WTC11 (cell line): ENCODE measurements at regions not wholly inside any gene's neighbourhood (a gene's known extent, or its start where the extent isn't known, plus 50 kb on each side); places are given as distances from the start of the nearest gene placed in this dataset.

Source experiments
- ATAC-seq: fragments of 200-7000 bp; cut with Tn5 transposase; 2 replicates; pipeline ENCODE4 v1.10.0; 2021; ENCODE audit warnings: mild to moderate bottlenecking, moderate library complexity
- CTCF ChIA-PET: fragments of 300-600 bp; sonication (Branson Sonifier 250); formaldehyde crosslinking; loops from one replicate; lab custom pipeline; 2021; ENCODE audit warnings: antibody characterized with exemption; lab: Charles Lee
- POLR2A ChIA-PET: fragments of 350-600 bp; sonication (Branson Sonifier 250); formaldehyde crosslinking; loops from one replicate; lab custom pipeline; 2021; ENCODE audit warnings: antibody characterized with exemption; lab: Charles Lee
- DNase-seq: peaks from one replicate; pipeline ENCODE4 v3.0.0; 2021; ENCODE audit warnings: low spot score
- H3K27ac Mint-ChIP-seq: 2 replicates; pipeline ENCODE4 v1.8.0; 2021; ENCODE audit warnings: mixed read lengths
- H3K27me3 Mint-ChIP-seq: 2 replicates; pipeline ENCODE4 v1.8.0; 2021; ENCODE audit warnings: low read depth, mild to moderate bottlenecking, moderate library complexity, mixed read lengths
- H3K36me3 Mint-ChIP-seq: 2 replicates; pipeline ENCODE4 v1.8.0; 2021; ENCODE audit warnings: mixed read lengths
- H3K4me1 Mint-ChIP-seq: 2 replicates; pipeline ENCODE4 v1.8.0; 2022; ENCODE audit warnings: mixed read lengths
- H3K4me3 Mint-ChIP-seq: 2 replicates; pipeline ENCODE4 v1.8.0; 2021; ENCODE audit warnings: mild to moderate bottlenecking, moderate library complexity, mixed read lengths
- H3K9me3 Mint-ChIP-seq: 2 replicates; pipeline ENCODE4 v1.8.0; 2021; ENCODE audit warnings: mixed read lengths
- FOXP1 ChIP-seq: sonication (generic); formaldehyde crosslinking; IDR thresholded peaks from 2 replicates; pipeline ENCODE4 v1.8.0; 2022; ENCODE audit warnings: missing genetic modification reagents, mild to moderate bottlenecking, moderate library complexity, borderline replicate concordance
- GABPB1 ChIP-seq: sonication (generic); formaldehyde crosslinking; IDR thresholded peaks from 2 replicates; pipeline ENCODE4 v1.8.1; 2023; ENCODE audit warnings: mild to moderate bottlenecking, missing genetic modification reagents
- GRHL2 ChIP-seq: fragments of 250-450 bp; sonication (Bioruptor Pico); IDR thresholded peaks from 2 replicates; pipeline ENCODE4 v1.8.0; 2022; ENCODE audit warnings: mild to moderate bottlenecking, moderate library complexity; ENCODE audit not compliant: insufficient replicate concordance, severe bottlenecking
- HMGXB4 ChIP-seq: sonication (generic); formaldehyde crosslinking; IDR thresholded peaks from 2 replicates; pipeline ENCODE4 v1.8.1; 2023; ENCODE audit warnings: mild to moderate bottlenecking, moderate library complexity, missing genetic modification reagents
- IRF1 ChIP-seq: sonication (generic); formaldehyde crosslinking; IDR thresholded peaks from 2 replicates; pipeline ENCODE4 v1.8.0; 2023; ENCODE audit warnings: missing genetic modification reagents
- IRF2 ChIP-seq: sonication (generic); formaldehyde crosslinking; IDR thresholded peaks from 2 replicates; pipeline ENCODE4 v1.8.0; 2022; ENCODE audit warnings: low read depth, missing genetic modification reagents, borderline replicate concordance
- MLX ChIP-seq: sonication (generic); formaldehyde crosslinking; IDR thresholded peaks from 2 replicates; pipeline ENCODE4 v1.8.1; 2023; ENCODE audit warnings: mild to moderate bottlenecking, missing genetic modification reagents, moderate library complexity
- MYBL2 ChIP-seq: sonication (generic); formaldehyde crosslinking; IDR thresholded peaks from 2 replicates; pipeline ENCODE4 v1.8.1; 2023; ENCODE audit warnings: mild to moderate bottlenecking, moderate library complexity, missing genetic modification reagents
- NFE2L1 ChIP-seq: sonication (generic); formaldehyde crosslinking; IDR thresholded peaks from 2 replicates; pipeline ENCODE4 v1.8.1; 2023; ENCODE audit warnings: missing genetic modification reagents
- OVOL2 ChIP-seq: fragments of 250-450 bp; sonication (Bioruptor Pico); IDR thresholded peaks from 2 replicates; pipeline ENCODE4 v1.9.0; 2021; ENCODE audit warnings: mild to moderate bottlenecking, borderline replicate concordance
- PRRX2 ChIP-seq: fragments of 250-450 bp; sonication (Bioruptor Pico); IDR thresholded peaks from 2 replicates; pipeline ENCODE4 v1.8.0; 2021; ENCODE audit warnings: mild to moderate bottlenecking
- SMAD3 ChIP-seq: sonication (generic); formaldehyde crosslinking; IDR thresholded peaks from 2 replicates; pipeline ENCODE4 v1.8.0; 2022; ENCODE audit warnings: missing genetic modification reagents, mild to moderate bottlenecking, borderline replicate concordance
- TEAD1 ChIP-seq: sonication (generic); formaldehyde crosslinking; IDR thresholded peaks from 2 replicates; pipeline ENCODE4 v1.8.0; 2022; ENCODE audit warnings: mild to moderate bottlenecking, missing genetic modification reagents
- TEAD4 ChIP-seq: sonication (generic); formaldehyde crosslinking; IDR thresholded peaks from 2 replicates; pipeline ENCODE4 v1.8.0; 2022; ENCODE audit warnings: mild to moderate bottlenecking, missing genetic modification reagents
- TP53 ChIP-seq: sonication (generic); formaldehyde crosslinking; IDR thresholded peaks from 2 replicates; pipeline ENCODE4 v1.8.1; 2023; ENCODE audit warnings: mild to moderate bottlenecking, missing genetic modification reagents
- USF1 ChIP-seq: sonication (generic); formaldehyde crosslinking; IDR thresholded peaks from 2 replicates; pipeline ENCODE4 v1.8.0; 2022; ENCODE audit warnings: mild to moderate bottlenecking, missing genetic modification reagents
- ZNF121 ChIP-seq: sonication (generic); formaldehyde crosslinking; IDR thresholded peaks from 2 replicates; pipeline ENCODE4 v1.8.0; 2023; ENCODE audit warnings: missing genetic modification reagents
- ZNF232 ChIP-seq: sonication (generic); formaldehyde crosslinking; IDR thresholded peaks from 2 replicates; pipeline ENCODE4 v1.8.0; 2022; ENCODE audit warnings: mild to moderate bottlenecking, missing genetic modification reagents
- ZNF396 ChIP-seq: fragments of 250-450 bp; sonication (Bioruptor Pico); IDR thresholded peaks from 2 replicates; pipeline ENCODE4 v1.8.0; 2021; ENCODE audit warnings: mild to moderate bottlenecking, moderate library complexity, borderline replicate concordance

GRCh38 chr12:77352946-77353345 is 287.6 kb upstream of the E2F7 start:
- no peak overlapping the region for H3K27ac Mint-ChIP-seq
- ChIA-PET CTCF (no interaction called here), POLR2A (no interaction called here)
- H3K36me3 Mint-ChIP-seq, result no peaks in the 10 kb centered on the region
- ATAC-seq, result no peak
- TF ChIP-seq HMGXB4 (CRISPR knock-in tag), result no peak
- no peak for TF ChIP-seq ZNF121
- TF ChIP-seq GABPB1, result no peak
- no peak for TF ChIP-seq TEAD4
- DNase-seq, result no peak
- H3K27me3 Mint-ChIP-seq, result no peaks in the 10 kb centered on the region
- no peak overlapping the region for H3K4me3 Mint-ChIP-seq
- peaks cover 3% of the 10 kb centered on the region for H3K9me3 Mint-ChIP-seq
- H3K4me1 Mint-ChIP-seq, result peaks cover 10% of the 10 kb centered on the region

GRCh38 chr12:77351860-77352259 is 286.5 kb upstream of the E2F7 start:
- no peak overlapping the region for H3K27ac Mint-ChIP-seq

GRCh38 chr12:77349689-77350370 is 284.5 kb upstream of the E2F7 start:
- TF ChIP-seq MYBL2 (CRISPR knock-in tag) (no peak), TEAD1 (CRISPR knock-in tag) (no peak), ZNF396 (CRISPR knock-in tag) (no peak), FOXP1 (CRISPR knock-in tag) (no peak), OVOL2 (no peak), GRHL2 (CRISPR knock-in tag) (no peak), MLX (CRISPR knock-in tag) (no peak)
- TF ChIP-seq, all 79 proteins: peak for 0
- peaks cover 3% of the 10 kb centered on the region for H3K9me3 Mint-ChIP-seq
- H3K4me3 Mint-ChIP-seq, result no peak overlapping the region
- ATAC-seq, result peak; percentile 48
- H3K36me3 Mint-ChIP-seq, result no peaks in the 10 kb centered on the region
- DNase-seq, result no peak
- CTCF ChIA-PET, result no interaction called here
- peaks cover 10% of the 10 kb centered on the region for H3K4me1 Mint-ChIP-seq
- POLR2A ChIA-PET, result no interaction called here
- H3K27me3 Mint-ChIP-seq, result no peaks in the 10 kb centered on the region
- H3K27ac Mint-ChIP-seq, result no peak overlapping the region

More at GRCh38 chr12:77351860-77352259, 286.5 kb upstream of the E2F7 start:
- peaks cover 3% of the 10 kb centered on the region for H3K9me3 Mint-ChIP-seq
- H3K27me3 Mint-ChIP-seq, result no peaks in the 10 kb centered on the region
- TF ChIP-seq SMAD3, result no peak
- no peak for TF ChIP-seq ZNF232 (CRISPR knock-in tag)
- no peak for TF ChIP-seq USF1 (CRISPR knock-in tag)
- TF ChIP-seq PRRX2 (CRISPR knock-in tag), result no peak
- TF ChIP-seq IRF1 (CRISPR knock-in tag), result no peak
- TF ChIP-seq NFE2L1 (CRISPR knock-in tag), result no peak
- peaks cover 10% of the 10 kb centered on the region for H3K4me1 Mint-ChIP-seq
- ATAC-seq (no peak), DNase-seq (no peak)
- H3K36me3 Mint-ChIP-seq, result no peaks in the 10 kb centered on the region
- H3K4me3 Mint-ChIP-seq, result no peak overlapping the region
- POLR2A ChIA-PET, result no interaction called here
- CTCF ChIA-PET, result no interaction called here

GRCh38 chr12:77347017-77347416 is 281.6 kb upstream of the E2F7 start:
- Mint-ChIP-seq H3K27me3 (no peaks in the 10 kb centered on the region), H3K4me3 (no peak overlapping the region), H3K4me1 (peaks cover 15% of the 10 kb centered on the region), H3K36me3 (no peaks in the 10 kb centered on the region), H3K9me3 (peaks cover 3% of the 10 kb centered on the region), H3K27ac (no peak overlapping the region)
- ChIA-PET POLR2A (no interaction called here), CTCF (no interaction called here)
- ATAC-seq (no peak), DNase-seq (no peak)
- TF ChIP-seq PRRX2 (CRISPR knock-in tag) (no peak), TP53 (no peak), IRF2 (CRISPR knock-in tag) (no peak)
